ENCODE measurements at regions not wholly inside any gene's neighbourhood (a gene's known extent, or its start where the extent isn't known, plus 50 kb on each side); places are given as distances from the start of the nearest gene placed in this dataset.

- Histone ChIP-seq H4K20me1 (ENCODE audit: insufficient read depth) (no peaks in the 10 kb centered on the region), H3K36me3 (ENCODE audit: low read depth) (no peaks in the 10 kb centered on the region), H3K4me3 (no peak overlapping the region), H3K9me2 (ENCODE audit: insufficient read depth) (no peaks in the 10 kb centered on the region), H3K9me3 (ENCODE audit: low read depth) (no peaks in the 10 kb centered on the region), H2AFZ (no peak overlapping the region), H3K27ac (no peak overlapping the region), H3K4me1 (ENCODE audit: insufficient read depth) (peaks cover 3% of the 10 kb centered on the region; the same call in 1 of the 2 replicates), H3K27me3 (replicated peaks; ENCODE audit: insufficient read depth) (no peaks in the 10 kb centered on the region), H3K9ac (no peak overlapping the region), H3K4me2 (ENCODE audit: unreplicated experiment) (no peak overlapping the region), H3K79me2 (ENCODE audit: insufficient read depth) (no peaks in the 10 kb centered on the region), H3F3A (ENCODE audit: insufficient read depth) (no peaks in the 10 kb centered on the region)
- WGBS, 2 experiments (ENCODE audit: low coverage in 1 of 2, low lambda C conversion rate in 2 of 2, missing lambda C conversion rate in 2 of 2), result 43 to 56% methylated on average over 5 of the region's 5 CpGs
- DNase-seq, result no peak
- in situ Hi-C loops (cut with MboI), result no loop called here
- TF ChIP-seq EZH2 (IDR thresholded peaks at IDR 0.05; ENCODE audit: insufficient read depth, poor library complexity, severe bottlenecking) (no peak), EZH2phosphoT487 (IDR thresholded peaks at IDR 0.05; ENCODE audit: insufficient read depth, low read depth) (no peak)
Measured at GRCh38 chr17:34715504-34715903, 136.1 kb downstream of the TMEM132E start.

- no peak for DNase-seq
- H3K4me1 ChIP-seq (ENCODE audit: insufficient read depth), result no peaks in the 10 kb centered on the region
- 52 to 55% methylated on average over 7 of the region's 7 CpGs for WGBS, 2 experiments (ENCODE audit: low coverage in 1 of 2, low lambda C conversion rate in 2 of 2, missing lambda C conversion rate in 2 of 2)
- no peak overlapping the region for H3K4me2 ChIP-seq (ENCODE audit: unreplicated experiment)
- no peaks in the 10 kb centered on the region for H3F3A ChIP-seq (ENCODE audit: insufficient read depth)
- H3K9ac ChIP-seq, result no peak overlapping the region
- no peaks in the 10 kb centered on the region for H4K20me1 ChIP-seq (ENCODE audit: insufficient read depth)
- no peaks in the 10 kb centered on the region for H3K9me3 ChIP-seq (ENCODE audit: low read depth)
- no peak overlapping the region for H2AFZ ChIP-seq
- no peaks in the 10 kb centered on the region for H3K79me2 ChIP-seq (ENCODE audit: insufficient read depth)
- TF ChIP-seq EZH2 (IDR thresholded peaks at IDR 0.05; ENCODE audit: insufficient read depth, poor library complexity, severe bottlenecking), result no peak
- no peak for TF ChIP-seq EZH2phosphoT487 (IDR thresholded peaks at IDR 0.05; ENCODE audit: insufficient read depth, low read depth)
- H3K9me2 ChIP-seq (ENCODE audit: insufficient read depth), result no peaks in the 10 kb centered on the region
- H3K4me3 ChIP-seq, result no peak overlapping the region
- H3K36me3 ChIP-seq (ENCODE audit: low read depth), result no peaks in the 10 kb centered on the region
- H3K27me3 ChIP-seq (replicated peaks; ENCODE audit: insufficient read depth), result no peaks in the 10 kb centered on the region
- in situ Hi-C loops (cut with MboI), result no loop called here
- H3K27ac ChIP-seq, result no peak overlapping the region
Measured at GRCh38 chr17:34714475-34715410, 135.4 kb downstream of the TMEM132E start.

- no peaks in the 10 kb centered on the region for H3F3A ChIP-seq (ENCODE audit: insufficient read depth)
- H3K9me2 ChIP-seq (ENCODE audit: insufficient read depth), result no peaks in the 10 kb centered on the region
- H3K4me2 ChIP-seq (ENCODE audit: unreplicated experiment), result no peak overlapping the region
- H3K9ac ChIP-seq, result no peak overlapping the region
- H3K79me2 ChIP-seq (ENCODE audit: insufficient read depth), result no peaks in the 10 kb centered on the region
- WGBS, 2 experiments (ENCODE audit: low coverage in 1 of 2, low lambda C conversion rate in 2 of 2, missing lambda C conversion rate in 2 of 2), result 75 to 91% methylated on average over 1 of the region's 1 CpG
- H3K4me3 ChIP-seq, result no peak overlapping the region
- no peak for TF ChIP-seq EZH2phosphoT487 (IDR thresholded peaks at IDR 0.05; ENCODE audit: insufficient read depth, low read depth)
- TF ChIP-seq EZH2 (IDR thresholded peaks at IDR 0.05; ENCODE audit: insufficient read depth, poor library complexity, severe bottlenecking), result no peak
- H3K27me3 ChIP-seq (replicated peaks; ENCODE audit: insufficient read depth), result no peaks in the 10 kb centered on the region
- H3K4me1 ChIP-seq (ENCODE audit: insufficient read depth), result no peaks in the 10 kb centered on the region
- no peak for DNase-seq
- no peaks in the 10 kb centered on the region for H4K20me1 ChIP-seq (ENCODE audit: insufficient read depth)
- no peak overlapping the region for H2AFZ ChIP-seq
- H3K9me3 ChIP-seq (ENCODE audit: low read depth), result no peaks in the 10 kb centered on the region
- no peak overlapping the region for H3K27ac ChIP-seq
- in situ Hi-C loops (cut with MboI), result no loop called here
- H3K36me3 ChIP-seq (ENCODE audit: low read depth), result no peaks in the 10 kb centered on the region
Measured at GRCh38 chr17:34713687-34714086, 134.3 kb downstream of the TMEM132E start.

- H3K4me3 ChIP-seq, result no peak overlapping the region
- no peak for DNase-seq
- no peaks in the 10 kb centered on the region for H3K27me3 ChIP-seq (replicated peaks; ENCODE audit: insufficient read depth)
- no peaks in the 10 kb centered on the region for H3K4me1 ChIP-seq (ENCODE audit: insufficient read depth)
- H3K36me3 ChIP-seq (ENCODE audit: low read depth), result no peaks in the 10 kb centered on the region
- H3K4me2 ChIP-seq (ENCODE audit: unreplicated experiment), result no peak overlapping the region
- H3K9me2 ChIP-seq (ENCODE audit: insufficient read depth), result no peaks in the 10 kb centered on the region
- no peaks in the 10 kb centered on the region for H3K9me3 ChIP-seq (ENCODE audit: low read depth)
- H3K79me2 ChIP-seq (ENCODE audit: insufficient read depth), result no peaks in the 10 kb centered on the region
- WGBS, 2 experiments (ENCODE audit: low coverage in 1 of 2, low lambda C conversion rate in 2 of 2, missing lambda C conversion rate in 2 of 2), result 66 to 70% methylated on average over 3 of the region's 3 CpGs
- TF ChIP-seq EZH2phosphoT487 (IDR thresholded peaks at IDR 0.05; ENCODE audit: insufficient read depth, low read depth) (no peak), EZH2 (IDR thresholded peaks at IDR 0.05; ENCODE audit: insufficient read depth, poor library complexity, severe bottlenecking) (no peak)
- H4K20me1 ChIP-seq (ENCODE audit: insufficient read depth), result no peaks in the 10 kb centered on the region
- no peak overlapping the region for H2AFZ ChIP-seq
- no peak overlapping the region for H3K9ac ChIP-seq
- H3K27ac ChIP-seq, result no peak overlapping the region
- no peaks in the 10 kb centered on the region for H3F3A ChIP-seq (ENCODE audit: insufficient read depth)
- in situ Hi-C loops (cut with MboI), result no loop called here
Measured at GRCh38 chr17:34712481-34713195, 133.3 kb downstream of the TMEM132E start.
